ENCODE measurements at regions not wholly inside any gene's neighbourhood (a gene's known extent, or its start where the extent isn't known, plus 50 kb on each side); places are given as distances from the start of the nearest gene placed in this dataset.

DNA sequence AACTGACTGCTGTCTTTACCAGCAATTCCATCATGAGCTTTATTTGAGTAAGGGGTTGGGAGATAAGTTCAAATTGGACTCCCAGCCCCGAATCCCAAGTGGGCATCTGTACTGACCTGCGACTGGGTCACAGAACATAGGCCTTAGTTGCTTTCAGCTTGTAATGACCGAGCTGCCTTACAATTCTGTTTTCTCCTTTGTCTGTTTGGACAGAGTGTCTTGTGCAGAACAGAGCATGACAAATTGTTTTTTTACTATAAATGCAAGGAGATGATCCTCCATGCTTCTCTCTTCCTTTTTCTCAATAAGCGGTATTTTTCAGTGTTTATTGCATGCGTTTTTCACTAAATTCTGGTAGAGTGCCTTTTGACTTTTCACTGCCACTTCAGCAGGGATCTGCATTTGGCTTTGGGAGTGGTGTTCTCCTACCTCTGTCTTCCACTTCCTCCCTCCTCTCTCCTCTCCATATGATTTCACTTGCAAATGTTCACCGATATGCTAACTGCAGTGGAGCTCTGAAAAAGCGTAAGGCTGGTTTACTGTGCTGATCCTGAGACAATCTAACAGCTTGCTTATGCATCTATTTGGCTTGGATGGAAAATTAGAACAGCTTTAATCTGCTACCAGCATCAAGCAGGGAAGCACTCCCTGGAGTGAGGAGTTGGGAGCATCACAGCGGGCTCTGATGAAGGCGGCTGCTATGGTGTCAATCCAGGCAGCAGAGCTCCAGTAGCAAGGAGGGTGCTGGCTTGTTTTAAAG is 158.8 kb upstream of the SMIM21 start:
- no peak for DNase-seq (ENCODE audit: low spot score)

DNA sequence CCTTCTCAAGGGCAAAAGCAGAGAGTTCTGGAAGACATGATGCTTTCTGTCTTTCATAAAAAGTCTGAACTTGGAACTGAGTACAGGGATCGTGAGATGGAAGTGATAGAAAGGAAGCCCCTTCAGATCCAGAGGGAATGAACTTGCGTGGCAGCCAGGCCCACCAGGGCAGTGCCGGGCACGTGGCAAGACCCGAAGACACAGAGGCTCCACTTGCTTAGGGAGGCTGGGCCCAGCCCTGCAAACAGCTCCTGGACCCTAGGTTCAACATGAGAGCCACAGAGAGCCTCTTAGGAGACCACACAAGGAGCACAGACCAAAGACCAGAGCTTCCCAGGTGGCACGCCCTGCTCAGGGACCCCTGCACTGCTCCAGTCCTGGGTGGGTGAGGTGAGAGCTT is 155.4 kb upstream of the SMIM21 start:
- DNase-seq (ENCODE audit: low spot score): no peak

DNA sequence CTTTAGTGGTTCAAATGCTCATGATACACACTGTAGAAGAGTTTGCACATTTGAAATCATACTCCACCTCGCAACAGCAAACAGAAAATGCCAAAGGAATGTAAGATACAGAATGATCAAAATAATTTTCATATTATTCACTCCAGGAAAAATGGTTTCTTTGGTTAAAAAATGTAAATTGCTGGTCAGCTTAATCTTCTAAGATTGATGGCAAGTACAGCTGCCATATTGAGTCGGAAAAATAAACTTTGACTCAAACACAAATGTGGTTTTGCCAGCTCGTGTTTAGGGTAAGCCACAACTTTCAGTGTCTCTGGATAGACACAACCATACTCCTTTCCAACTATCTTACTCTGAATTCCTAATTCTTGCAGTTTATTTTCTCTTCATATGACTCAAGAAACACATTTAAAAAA is 154.9 kb upstream of the SMIM21 start:
- DNase-seq (ENCODE audit: low spot score): no peak

DNA sequence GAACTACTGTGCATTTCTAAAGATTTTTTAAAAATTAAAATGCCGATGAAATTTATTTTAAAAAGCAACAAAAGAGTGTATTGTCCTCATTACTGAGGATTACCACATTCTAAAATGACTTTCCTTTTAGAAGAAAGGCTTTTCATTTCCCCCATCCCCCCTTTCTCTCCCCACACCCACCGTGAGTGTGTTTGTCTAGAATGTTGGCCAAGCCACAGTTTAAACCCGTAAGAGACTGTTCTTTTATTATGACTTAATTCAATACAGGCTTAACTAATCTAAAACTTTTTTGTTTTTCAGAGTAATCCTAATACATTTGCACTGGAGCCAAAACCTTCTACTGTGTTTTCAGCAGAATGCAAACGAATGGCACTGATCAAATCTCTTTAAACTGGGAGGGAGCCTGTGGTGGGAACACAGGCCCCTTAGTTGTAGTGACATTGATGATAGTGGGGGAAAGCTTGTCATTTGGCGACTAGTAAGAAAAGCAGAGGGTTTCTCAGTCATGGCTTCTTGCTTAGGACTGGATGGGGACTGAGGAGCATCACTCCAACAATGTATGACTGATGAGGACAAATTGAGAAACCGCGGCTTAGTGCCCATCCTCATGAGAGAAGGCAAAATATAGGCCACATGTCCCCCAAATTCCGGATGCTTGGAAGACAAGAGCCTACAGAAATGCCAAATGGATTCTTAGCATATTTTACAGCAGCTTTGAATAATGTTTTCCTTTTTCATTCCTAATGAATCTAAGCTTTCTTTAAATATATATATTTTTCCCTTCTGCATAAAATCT is 154.0 kb upstream of the SMIM21 start:
- no peak for DNase-seq (ENCODE audit: low spot score)

DNA sequence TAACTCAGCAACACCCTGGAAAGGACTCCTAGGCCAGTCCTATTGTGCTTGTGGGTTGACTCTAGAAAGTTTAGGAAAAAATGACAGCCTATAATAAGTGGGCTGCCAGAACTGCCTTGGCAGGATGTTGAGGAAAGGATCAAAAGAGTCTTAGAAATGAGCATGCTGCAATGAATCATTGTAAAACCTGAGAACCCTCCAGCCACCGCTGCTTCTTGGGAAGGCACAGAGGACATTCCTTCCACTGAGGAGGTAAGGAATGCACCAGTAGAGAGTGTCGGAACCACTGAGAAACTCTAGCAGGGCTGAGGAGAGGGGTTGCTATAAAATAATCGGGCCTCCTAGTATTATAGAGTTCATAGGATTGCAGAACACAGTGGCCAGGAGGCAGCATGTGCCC is 146.7 kb upstream of the SMIM21 start:
- DNase-seq (ENCODE audit: low spot score): no peak

DNA sequence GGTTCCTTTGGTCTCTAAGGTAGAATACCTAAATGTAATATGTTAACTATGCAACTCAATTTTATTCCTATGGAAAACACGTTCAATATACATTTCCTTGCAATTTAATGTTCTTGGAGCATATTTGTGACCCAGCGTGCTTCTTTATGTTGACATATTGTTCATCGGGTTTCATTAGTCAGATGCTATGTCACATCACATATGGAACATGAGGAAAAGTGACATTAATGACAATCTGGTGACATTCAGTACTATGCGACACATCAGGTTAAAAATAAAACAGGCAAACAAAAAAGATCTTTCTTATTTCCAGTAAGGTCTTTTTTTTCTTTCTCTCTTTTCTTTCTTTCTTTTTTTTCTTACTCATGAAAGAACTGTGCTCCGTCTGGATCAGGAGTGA is 135.6 kb upstream of the SMIM21 start:
- no peak for DNase-seq (ENCODE audit: low spot score)

DNA sequence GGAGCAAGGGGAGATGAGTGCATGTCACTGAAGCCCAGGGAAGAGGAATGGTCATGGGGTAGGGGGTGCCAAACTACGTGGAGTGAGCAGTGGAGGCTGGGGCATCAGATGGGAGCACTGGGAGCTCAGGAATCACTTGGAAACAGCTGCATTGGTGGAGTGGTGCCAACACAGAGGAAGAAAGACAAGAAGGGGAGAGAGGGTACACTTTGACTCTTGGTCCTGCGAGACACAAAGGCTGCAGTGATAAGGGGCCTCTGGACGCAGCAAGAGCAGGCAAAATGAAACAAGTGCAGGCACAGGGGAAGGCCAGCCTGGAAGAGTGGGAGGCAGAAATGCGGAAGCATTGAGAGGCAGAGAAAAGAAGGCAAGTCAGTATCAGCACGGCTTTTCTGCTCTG is 134.7 kb upstream of the SMIM21 start:
- DNase-seq (ENCODE audit: low spot score): no peak

DNA sequence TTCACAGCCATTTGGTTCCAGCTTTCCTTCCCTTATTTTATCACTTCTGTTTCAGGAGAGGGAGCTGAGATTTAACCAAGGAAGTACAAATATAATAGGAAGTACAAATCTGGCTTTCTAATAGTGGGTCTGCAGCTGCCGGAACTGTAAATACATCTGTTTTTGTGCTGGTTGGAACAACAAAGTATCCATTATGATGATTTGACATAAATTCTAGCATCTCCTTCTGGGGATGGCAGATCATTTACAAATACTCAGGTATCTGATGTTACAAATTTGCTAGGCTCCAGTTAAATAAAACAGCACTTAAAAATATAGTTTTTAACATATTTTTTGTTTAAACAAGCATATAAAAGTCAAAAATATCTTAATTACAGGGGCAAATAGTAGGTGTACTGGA is 131.3 kb upstream of the SMIM21 start:
- DNase-seq (ENCODE audit: low spot score): no peak

DNA sequence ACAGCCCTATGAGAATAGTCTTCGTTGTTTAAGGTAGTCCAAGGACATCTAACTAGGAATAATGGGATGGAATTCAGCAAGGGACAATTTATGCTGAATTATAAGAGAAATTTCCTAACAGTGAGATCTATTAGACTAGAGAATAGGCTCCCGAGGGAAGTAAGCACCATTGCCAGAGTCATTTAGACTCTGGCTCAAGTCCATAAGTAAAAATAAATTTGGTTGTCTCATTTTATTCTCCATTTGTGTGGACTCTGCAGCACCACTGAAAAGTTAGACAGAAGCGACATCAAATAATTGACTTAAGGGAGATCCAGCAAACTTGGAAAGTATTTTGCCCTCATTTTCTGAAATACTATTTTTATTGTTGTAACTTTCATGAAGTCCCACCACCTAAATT is 129.3 kb upstream of the SMIM21 start:
- no peak for DNase-seq (ENCODE audit: low spot score)

DNA sequence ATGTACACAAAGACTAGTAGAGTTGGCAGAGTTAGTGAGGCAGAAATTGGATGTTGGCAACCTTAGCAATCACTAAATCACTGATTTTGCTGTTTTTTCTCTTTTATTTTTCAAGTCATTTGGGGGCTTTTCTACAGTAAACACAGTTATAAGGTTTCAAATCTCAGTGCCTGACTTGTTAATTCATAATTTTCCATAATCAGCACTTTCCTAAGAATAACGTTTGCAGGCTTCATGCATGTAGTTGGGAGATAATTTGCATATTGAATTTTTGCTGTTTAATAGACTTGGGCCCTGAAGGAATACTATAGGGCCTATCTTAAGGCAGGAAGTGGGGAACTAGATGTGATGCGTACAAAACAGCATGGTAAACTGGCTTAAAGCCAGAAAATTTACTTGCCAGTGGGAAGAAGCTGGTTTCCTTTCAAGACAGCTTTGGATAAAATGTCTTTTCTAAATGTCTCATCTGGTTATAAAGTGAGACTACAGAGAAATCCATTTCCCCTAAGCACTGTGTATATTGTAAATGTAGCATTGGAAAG is 127.2 kb upstream of the SMIM21 start:
- DNase-seq (ENCODE audit: low spot score): no peak

DNA sequence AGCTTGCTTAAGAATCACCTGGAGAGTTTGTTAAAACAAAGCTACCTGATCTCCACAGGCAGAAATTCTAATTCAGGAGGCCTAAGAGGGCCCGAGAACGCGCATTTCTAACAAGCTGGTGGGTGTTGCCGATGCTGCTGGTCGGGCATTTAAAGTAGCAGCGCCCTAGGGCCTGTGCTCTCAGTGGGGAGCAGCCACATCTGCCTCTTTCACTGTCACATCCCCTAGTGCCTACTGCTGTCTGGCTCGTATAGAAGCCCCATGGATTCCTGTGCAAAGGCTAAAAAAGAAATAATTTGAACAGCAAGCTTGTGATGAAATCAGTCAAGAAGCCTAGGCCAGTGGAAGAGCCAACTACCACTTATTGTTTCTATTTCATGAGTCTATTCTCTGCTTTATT is 126.7 kb upstream of the SMIM21 start:
- no peak for DNase-seq (ENCODE audit: low spot score)

DNA sequence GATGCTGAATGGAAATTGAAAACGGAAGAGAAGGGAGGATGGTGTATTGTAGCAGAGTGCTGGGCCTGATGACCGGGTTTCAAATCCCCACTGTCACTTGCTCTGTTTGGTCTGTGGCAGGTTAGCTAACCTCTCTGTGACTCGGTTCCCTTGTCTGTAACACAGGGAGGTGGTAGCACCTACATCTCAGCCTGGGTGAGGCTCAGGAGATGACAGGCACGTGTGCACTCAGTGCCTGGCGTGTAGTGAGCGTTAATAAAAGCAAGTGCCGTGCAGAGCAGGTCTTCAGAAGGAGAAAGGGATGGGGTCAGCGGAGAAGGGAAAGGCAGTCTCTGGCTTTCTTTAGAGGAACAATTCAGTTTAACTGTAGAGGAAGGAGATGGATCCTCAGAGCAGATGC is 125.5 kb upstream of the SMIM21 start:
- no peak for DNase-seq (ENCODE audit: low spot score)

DNA sequence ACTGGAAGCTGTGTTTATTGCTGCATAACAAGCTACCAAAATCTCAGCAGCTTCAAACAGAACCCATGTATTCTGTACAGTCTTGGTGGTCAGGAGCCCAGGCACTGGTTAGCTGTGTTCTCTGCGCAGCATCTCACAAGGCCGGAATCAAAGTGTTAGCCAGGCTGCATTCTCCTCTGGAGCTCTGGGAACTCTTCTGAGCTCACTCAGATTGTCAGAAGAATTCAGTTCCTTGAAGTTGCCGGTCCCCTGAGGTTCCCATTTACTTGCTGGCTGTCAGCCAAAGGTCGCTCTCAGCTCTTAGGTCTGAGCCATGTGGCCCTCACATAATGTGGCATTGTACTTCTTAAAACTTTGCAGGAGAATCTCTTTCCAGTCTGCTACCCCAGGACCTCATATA is 123.6 kb upstream of the SMIM21 start:
- DNase-seq (ENCODE audit: low spot score): no peak

DNA sequence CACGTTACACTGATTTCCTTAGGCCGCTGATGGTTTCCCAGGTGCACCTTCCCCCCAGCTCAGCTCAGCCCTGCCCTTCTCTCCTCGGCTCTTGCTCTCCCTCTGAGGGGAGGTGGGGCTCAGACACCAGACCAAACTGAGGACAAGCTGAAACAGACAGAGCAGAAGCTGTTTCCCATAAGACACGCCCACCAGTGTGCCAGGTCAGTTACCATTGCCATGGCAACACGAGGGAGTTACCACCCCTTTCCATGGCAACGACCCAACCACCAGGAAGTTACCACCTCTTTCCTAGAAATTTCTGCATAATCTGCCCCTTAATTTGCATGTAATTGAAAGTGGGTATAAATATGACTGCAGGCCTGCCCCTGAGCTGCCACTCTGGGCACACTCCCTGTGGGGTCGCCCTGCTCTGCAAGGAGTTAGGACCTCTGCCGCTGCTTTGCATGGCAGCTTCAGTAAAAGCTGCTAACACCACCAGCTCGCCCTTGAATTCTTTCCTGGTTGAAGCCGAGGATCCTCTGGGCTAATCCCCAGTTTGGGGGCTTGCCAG is 120.9 kb upstream of the SMIM21 start:
- DNase-seq (ENCODE audit: low spot score): no peak

DNA sequence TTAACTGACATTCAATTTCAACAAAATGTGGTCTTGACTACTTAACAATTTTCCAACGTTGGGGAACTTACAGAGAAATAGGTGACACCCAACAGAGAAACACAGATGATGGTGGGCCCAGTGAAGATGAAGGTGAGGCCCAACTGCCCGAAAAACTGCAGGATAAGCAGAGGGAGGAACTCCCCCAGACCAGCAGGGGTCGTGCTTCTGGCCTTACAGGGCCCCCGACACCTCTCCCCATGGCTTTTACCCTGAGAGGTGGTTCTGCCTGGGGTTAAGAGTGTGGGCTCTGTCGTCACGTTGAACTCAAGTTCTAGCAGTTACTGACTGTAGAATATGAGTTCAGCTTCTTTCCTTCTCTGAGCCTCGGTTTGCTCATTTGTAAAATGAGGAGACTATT is 119.5 kb upstream of the SMIM21 start:
- no peak for DNase-seq (ENCODE audit: low spot score)

DNA sequence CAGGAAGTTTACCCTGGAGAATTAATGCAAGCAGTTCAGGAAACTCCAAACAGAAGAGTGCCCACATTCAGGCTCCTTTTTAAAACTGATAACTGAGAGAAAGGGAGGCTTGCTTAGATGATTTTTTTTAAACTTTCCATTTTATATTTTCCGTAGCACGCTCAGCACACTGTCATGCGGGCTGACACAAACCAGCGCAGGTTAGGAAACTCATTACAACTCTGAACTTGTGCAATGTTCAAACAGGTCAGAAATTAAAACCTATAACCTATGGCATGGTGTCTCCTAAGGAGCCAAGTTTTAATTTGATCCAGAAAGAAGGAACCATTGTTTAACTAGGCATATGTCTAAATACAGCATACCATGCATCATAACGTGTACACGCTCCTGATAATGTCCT is 117.7 kb upstream of the SMIM21 start:
- no peak for DNase-seq (ENCODE audit: low spot score)

DNA sequence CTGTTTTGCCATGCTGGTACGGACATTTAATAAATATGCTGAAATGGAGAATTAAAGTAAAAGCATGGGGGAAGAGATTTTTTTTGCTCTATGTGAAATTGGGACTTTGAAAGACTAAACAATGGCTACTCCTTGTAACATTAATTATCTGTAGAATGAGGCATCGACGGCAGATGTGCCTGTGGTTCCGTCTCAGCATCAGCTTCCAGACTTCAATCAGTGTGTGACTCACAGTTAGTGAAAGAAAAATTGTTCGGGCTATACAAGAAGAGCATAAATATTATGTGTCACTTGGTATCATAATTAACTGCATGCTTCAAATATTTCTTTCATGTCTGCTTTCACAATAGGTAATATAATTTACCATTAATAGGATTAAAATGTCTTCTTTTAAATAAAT is 117.0 kb upstream of the SMIM21 start:
- no peak for DNase-seq (ENCODE audit: low spot score)

DNA sequence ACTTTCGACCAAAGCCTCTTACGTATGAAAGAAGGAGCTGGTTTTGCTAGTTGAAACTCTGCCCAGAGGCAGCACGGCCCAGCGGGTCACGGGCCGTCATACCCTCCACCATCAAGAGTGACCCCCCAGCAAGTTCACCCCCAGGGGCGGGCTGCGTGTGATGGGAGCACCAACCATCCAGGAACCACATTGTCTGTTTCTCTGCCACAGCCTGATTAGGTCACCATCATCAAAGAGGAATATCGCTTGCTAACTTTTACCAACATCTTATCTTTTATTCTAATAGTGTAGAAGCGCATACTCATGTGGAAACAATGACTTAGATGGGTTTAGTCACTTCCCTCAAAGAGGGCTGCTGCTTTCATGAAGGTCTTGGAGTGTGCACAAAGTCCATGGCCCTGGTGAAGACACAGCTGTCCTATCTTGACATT is 116.6 kb upstream of the SMIM21 start:
- DNase-seq (ENCODE audit: low spot score): no peak

DNA sequence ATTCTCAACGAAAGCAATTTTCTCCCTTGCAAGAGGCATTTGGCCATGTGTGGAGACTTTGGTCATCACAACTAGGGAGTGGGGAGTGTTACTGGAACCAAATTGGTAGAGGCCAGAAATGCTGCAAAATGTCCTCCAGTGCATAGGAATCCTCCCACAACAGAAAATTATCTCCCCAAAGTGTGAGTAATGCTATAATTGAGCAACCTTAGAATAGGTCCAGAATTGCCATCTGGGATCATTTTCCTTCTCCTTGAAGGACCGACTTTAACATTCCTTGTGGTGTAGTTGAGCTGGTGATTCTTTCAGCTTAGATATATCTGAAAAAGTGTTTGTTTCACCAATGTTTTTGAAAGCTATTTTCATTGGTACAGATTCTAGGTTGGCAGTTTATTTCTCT is 111.2 kb upstream of the SMIM21 start:
- DNase-seq (ENCODE audit: low spot score): no peak

DNA sequence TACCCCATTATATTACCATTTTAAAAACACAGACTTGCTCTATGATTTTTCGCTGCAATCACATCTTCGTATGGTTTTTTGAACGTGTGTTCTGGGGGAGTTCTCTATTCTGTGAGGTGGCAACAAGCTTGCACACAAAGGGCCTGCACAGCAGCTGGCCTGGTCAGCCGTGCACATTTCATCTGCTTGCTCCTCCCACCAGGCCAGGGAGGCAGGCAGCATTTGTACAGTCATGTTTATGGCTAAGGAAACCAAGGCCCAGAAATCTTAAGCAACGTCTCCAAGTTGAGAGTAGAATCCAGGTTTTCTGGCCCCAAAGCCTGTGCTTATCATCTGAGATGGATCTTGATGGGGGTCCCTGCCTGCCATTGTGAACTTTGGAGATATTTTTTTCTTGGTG is 106.4 kb upstream of the SMIM21 start:
- DNase-seq (ENCODE audit: low spot score): no peak

DNA sequence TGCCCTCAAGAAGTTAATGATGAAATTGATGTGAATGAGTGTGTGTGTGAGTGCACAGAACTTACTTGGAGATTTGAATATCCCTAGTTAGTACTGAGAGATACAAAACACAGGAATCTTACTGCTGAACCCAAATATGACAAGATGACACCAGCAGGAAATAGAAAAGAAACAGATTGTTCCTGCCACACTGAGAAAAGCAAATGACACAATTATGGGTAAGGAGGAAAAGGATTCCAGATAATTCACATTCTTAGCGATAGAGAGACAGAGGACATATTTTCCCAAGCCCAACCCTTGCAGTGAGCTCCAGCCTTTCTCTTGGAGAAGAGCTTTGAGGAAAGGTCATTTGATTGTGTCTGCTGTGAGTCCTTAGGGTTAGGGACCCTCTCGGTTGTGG is 105.7 kb upstream of the SMIM21 start:
- no peak for DNase-seq (ENCODE audit: low spot score)

DNA sequence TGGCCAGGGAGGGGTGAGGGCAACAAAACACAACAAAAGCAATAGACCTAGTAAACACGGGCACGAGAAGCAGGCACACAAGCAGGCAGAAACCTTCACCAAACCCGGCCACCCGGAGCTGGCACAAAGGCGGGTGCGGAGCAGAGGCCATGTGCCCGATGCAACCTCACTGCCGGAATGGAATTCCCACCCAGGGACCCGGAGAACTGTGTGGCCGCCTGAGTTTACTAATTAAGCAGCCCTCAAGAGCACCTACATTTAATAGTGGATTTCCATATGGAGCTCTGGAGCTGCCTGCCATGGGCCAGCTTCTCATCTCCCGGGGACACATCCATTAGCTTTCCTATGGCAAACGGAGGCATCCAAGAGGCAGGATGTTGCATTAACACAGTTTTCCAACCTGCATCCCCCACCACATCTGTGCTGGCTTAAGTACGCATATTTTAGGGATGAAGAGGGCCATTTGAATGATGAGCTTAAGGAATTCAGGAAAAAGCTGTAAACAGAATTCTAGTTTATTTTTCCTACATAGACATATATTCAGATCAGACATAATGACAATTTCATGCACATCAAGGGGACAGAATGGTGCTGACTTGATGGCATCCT is 104.5 kb upstream of the SMIM21 start:
- no peak for DNase-seq (ENCODE audit: low spot score)

Data from activated CD4-positive, alpha-beta T cell treated with anti-CD3 and anti-CD28 coated beads, Interleukin-2, Interleukin-4, amounts not matched to agents 100 ng/mL and 50 ng/mL, durations not matched to agents 16 hours and 8 hours (primary cell).